ENCODE measurements at regions not wholly inside any gene's neighbourhood (a gene's known extent, or its start where the extent isn't known, plus 50 kb on each side); places are given as distances from the start of the nearest gene placed in this dataset.

DNA sequence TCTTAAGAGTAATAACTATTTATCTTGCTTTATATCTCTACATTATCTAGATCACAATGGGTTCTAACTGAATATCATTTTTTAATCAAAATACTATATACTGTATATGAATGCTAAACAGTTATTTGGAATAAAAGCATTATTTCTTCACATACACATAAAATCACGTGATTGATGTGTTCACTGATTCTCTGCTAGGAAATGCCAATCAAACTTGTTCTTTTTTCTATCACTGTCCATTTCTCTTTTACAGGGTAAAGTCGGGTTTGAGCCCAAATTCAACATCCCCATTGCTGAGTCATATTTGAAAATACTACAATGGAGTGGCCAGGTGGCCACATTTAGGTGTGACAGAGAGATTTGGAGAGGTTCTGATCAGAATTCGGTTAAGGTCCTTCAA is 1114.0 kb upstream of the PIK3C3 start:
- Mint-ChIP-seq H3K27me3 (ENCODE audit: insufficient read depth, unreplicated experiment) (no peaks in the 10 kb centered on the region), H3K4me1 (ENCODE audit: insufficient read depth, unreplicated experiment) (peaks cover 11% of the 10 kb centered on the region), H3K36me3 (ENCODE audit: insufficient read depth, unreplicated experiment) (no peaks in the 10 kb centered on the region), H3K27ac (ENCODE audit: low read depth, unreplicated experiment) (peak overlapping the region; percentile 64), H3K9me3 (ENCODE audit: unreplicated experiment) (peaks cover 7% of the 10 kb centered on the region), H3K4me3 (ENCODE audit: unreplicated experiment) (no peak overlapping the region)
- no peak for TF ChIP-seq CTCF (IDR thresholded peaks at IDR 0.05; ENCODE audit: unreplicated experiment)
- BruUV-seq (replicated peaks) = no TSS peak
- ChIA-PET POLR2A (interaction anchor here (0.7 to 1.5 kb wide), 2 partner anchors 26 to 34 kb away, joined by 3 to 5 read pairs; no protein-coding TSS in a partner anchor), CTCF (no interaction called here)
- DNase-seq (ENCODE audit: unreplicated experiment) = no peak
- intact Hi-C loops (cut with micrococcal nuclease) = no loop called here

GRCh38 chr18:40832362-40832761 is 1122.7 kb upstream of the PIK3C3 start:
- DNase-seq (ENCODE audit: unreplicated experiment) = peak; percentile 10
- TF ChIP-seq CTCF (IDR thresholded peaks at IDR 0.05; ENCODE audit: unreplicated experiment) = no peak
- intact Hi-C loops (cut with micrococcal nuclease) = no loop called here
- peaks cover 11% of the 10 kb centered on the region for H3K4me1 Mint-ChIP-seq (ENCODE audit: insufficient read depth, unreplicated experiment)
- H3K27me3 Mint-ChIP-seq (ENCODE audit: insufficient read depth, unreplicated experiment) = no peaks in the 10 kb centered on the region
- peak overlapping the region; percentile 79 for H3K27ac Mint-ChIP-seq (ENCODE audit: low read depth, unreplicated experiment)
- ChIA-PET POLR2A (no interaction called here), CTCF (interaction anchor here (1.0 kb wide), 1 partner anchor 275 kb away, joined by 3 read pairs; no protein-coding TSS in a partner anchor)
- no peaks in the 10 kb centered on the region for H3K9me3 Mint-ChIP-seq (ENCODE audit: unreplicated experiment)
- H3K36me3 Mint-ChIP-seq (ENCODE audit: insufficient read depth, unreplicated experiment) = no peaks in the 10 kb centered on the region
- no TSS peak for BruUV-seq (replicated peaks)
- H3K4me3 Mint-ChIP-seq (ENCODE audit: unreplicated experiment) = no peak overlapping the region

GRCh38 chr18:40824291-40824690 is 1130.7 kb upstream of the PIK3C3 start:
- TF ChIP-seq CTCF (IDR thresholded peaks at IDR 0.05; ENCODE audit: unreplicated experiment) = no peak
- Mint-ChIP-seq H3K4me3 (ENCODE audit: unreplicated experiment) (no peak overlapping the region), H3K4me1 (ENCODE audit: insufficient read depth, unreplicated experiment) (no peaks in the 10 kb centered on the region), H3K27me3 (ENCODE audit: insufficient read depth, unreplicated experiment) (no peaks in the 10 kb centered on the region), H3K9me3 (ENCODE audit: unreplicated experiment) (peaks cover 23% of the 10 kb centered on the region), H3K27ac (ENCODE audit: low read depth, unreplicated experiment) (no peak overlapping the region), H3K36me3 (ENCODE audit: insufficient read depth, unreplicated experiment) (no peaks in the 10 kb centered on the region)
- ChIA-PET POLR2A (interaction anchor here (0.7 kb wide), 1 partner anchor 472 kb away, joined by 3 read pairs; no protein-coding TSS in a partner anchor), CTCF (interaction anchor here (0.6 to 1.4 kb wide), 4 partner anchors 14 to 800 kb away, joined by 3 to 5 read pairs (median 4); no protein-coding TSS in a partner anchor)
- intact Hi-C loops (cut with micrococcal nuclease) = no loop called here
- DNase-seq (ENCODE audit: unreplicated experiment) = no peak
- BruUV-seq (replicated peaks) = no TSS peak

GRCh38 chr18:40821596-40822243 is 1133.3 kb upstream of the PIK3C3 start:
- DNase-seq (ENCODE audit: unreplicated experiment) = no peak
- no peak for TF ChIP-seq CTCF (IDR thresholded peaks at IDR 0.05; ENCODE audit: unreplicated experiment)
- H3K4me3 Mint-ChIP-seq (ENCODE audit: unreplicated experiment) = no peak overlapping the region
- no peaks in the 10 kb centered on the region for H3K4me1 Mint-ChIP-seq (ENCODE audit: insufficient read depth, unreplicated experiment)
- H3K27ac Mint-ChIP-seq (ENCODE audit: low read depth, unreplicated experiment) = no peak overlapping the region
- intact Hi-C loops (cut with micrococcal nuclease) = no loop called here
- peaks cover 23% of the 10 kb centered on the region for H3K9me3 Mint-ChIP-seq (ENCODE audit: unreplicated experiment)
- ChIA-PET CTCF (no interaction called here), POLR2A (no interaction called here)
- no peaks in the 10 kb centered on the region for H3K27me3 Mint-ChIP-seq (ENCODE audit: insufficient read depth, unreplicated experiment)
- BruUV-seq (replicated peaks) = no TSS peak
- no peaks in the 10 kb centered on the region for H3K36me3 Mint-ChIP-seq (ENCODE audit: insufficient read depth, unreplicated experiment)

Measured in MCF 10A (cell line).